Natural killer cell (primary cell): ENCODE measurements at regions not wholly inside any gene's neighbourhood (a gene's known extent, or its start where the extent isn't known, plus 50 kb on each side); places are given as distances from the start of the nearest gene placed in this dataset.

Experiments used
- ATAC-seq, 3 donors: fragments of 150-1000 bp in 2 of 3; fragments of 200-7000 bp in 1 of 3; cut with Tn5 transposase; 1 replicate in 1 of 3; 2 replicates in 2 of 3; pipeline ENCODE4 v1.10.0; 2021; ENCODE audit warnings: mild to moderate bottlenecking in 2 of 3, moderate library complexity in 2 of 3
- DNase-seq, 2 donors: peaks; one replicate each; pipeline versions ENCODE4 v3.0.0 to v3.0.0-alpha.2; 2013 to 2021; ENCODE audit warnings: mixed read lengths in 1 of 2
- H3K27ac ChIP-seq: one replicate; pipeline ENCODE4 v1.5.1; 2013; ENCODE audit warnings: mild to moderate bottlenecking, low read length
- H3K27me3 ChIP-seq: one replicate; pipeline ENCODE4 v1.6.1; 2013; ENCODE audit warnings: low read length; ENCODE audit not compliant: control insufficient read depth, insufficient read depth
- H3K36me3 ChIP-seq: one replicate; pipeline ENCODE4 v1.6.1; 2013; ENCODE audit warnings: low read length; ENCODE audit not compliant: control insufficient read depth, insufficient read depth
- H3K4me1 ChIP-seq: one replicate; pipeline ENCODE4 v1.6.1; 2013; ENCODE audit warnings: low read length; ENCODE audit not compliant: control insufficient read depth, insufficient read depth
- H3K4me3 ChIP-seq: one replicate; pipeline ENCODE4 v1.5.1; 2013; ENCODE audit warnings: low read length
- H3K9me3 ChIP-seq: one replicate; pipeline ENCODE4 v1.6.1; 2013; ENCODE audit warnings: low read length; ENCODE audit not compliant: control insufficient read depth, insufficient read depth
- H3K27ac Mint-ChIP-seq, 2 donors: one replicate each; pipeline ENCODE4 v1.8.0; 2022; ENCODE audit warnings: mild to moderate bottlenecking in 2 of 2, mixed read lengths in 2 of 2, moderate library complexity in 1 of 2
- H3K27me3 Mint-ChIP-seq, 2 donors: one replicate each; pipeline ENCODE4 v1.8.0; 2022; ENCODE audit warnings: low read depth in 2 of 2, mixed read lengths in 2 of 2
- H3K36me3 Mint-ChIP-seq: one replicate; pipeline ENCODE4 v1.8.0; 2022; ENCODE audit warnings: mixed read lengths
- H3K4me1 Mint-ChIP-seq, 2 donors: one replicate each; pipeline ENCODE4 v1.8.0; 2022; ENCODE audit warnings: mixed read lengths in 2 of 2
- H3K4me3 Mint-ChIP-seq: one replicate; pipeline ENCODE4 v1.8.0; 2022; ENCODE audit warnings: mild to moderate bottlenecking, moderate library complexity, mixed read lengths
- H3K9me3 Mint-ChIP-seq, 2 donors: one replicate each; pipeline ENCODE4 v1.8.0; 2022; ENCODE audit warnings: mixed read lengths in 2 of 2
- WGBS: methylation state at CpG from one replicate; pipeline ENCODE4 v1.1.7; 2013; ENCODE audit warnings: missing lambda C conversion rate; ENCODE audit not compliant: insufficient coverage; 5-methylcytosine and 5-hydroxymethylcytosine counted together
- intact Hi-C: fragments of 100-400 bp; cut with micrococcal nuclease; formaldehyde crosslinking; loops from one replicate; pipeline ENCODE4 v1.14.2; 2022
- TF ChIP-seq, protein P1 (sequence below): fragments of 200-600 bp; IDR thresholded peaks from one replicate; pipeline ENCODE4 v1.8.0; 2022; ENCODE audit warnings: antibody characterized with exemption

DNA sequence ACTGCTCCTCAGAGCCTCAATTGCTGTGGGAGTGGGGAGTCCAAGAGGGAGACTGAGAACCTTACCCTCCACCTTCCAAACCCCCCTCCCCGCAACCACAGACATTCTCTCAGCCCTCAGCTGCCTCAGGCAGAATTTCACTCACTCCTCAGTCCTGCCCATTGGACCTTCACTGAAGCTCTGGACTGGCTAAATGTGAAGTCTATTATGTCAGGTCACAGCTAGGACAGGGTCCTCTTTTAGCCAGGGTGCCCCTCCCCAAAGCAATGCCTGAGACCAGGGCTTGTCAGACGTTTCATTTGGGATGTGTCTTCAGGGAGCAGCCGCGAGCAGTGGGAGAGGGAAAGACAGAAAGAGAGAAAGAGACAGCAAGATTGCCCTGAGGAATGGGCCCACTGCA, 199.3 kb upstream of the CCDC68 start:
- Histone ChIP-seq H3K4me3 (no peak overlapping the region), H3K9me3 (no peaks in the 10 kb centered on the region), H3K27me3 (no peaks in the 10 kb centered on the region), H3K36me3 (no peaks in the 10 kb centered on the region), H3K4me1 (no peaks in the 10 kb centered on the region), H3K27ac (no peak overlapping the region)
- no peak for ATAC-seq
- no peak overlapping the region for H3K27ac Mint-ChIP-seq
- H3K9me3 Mint-ChIP-seq, result no peaks in the 10 kb centered on the region
- 86% methylated on average over 4 of the region's 4 CpGs for WGBS
- no peak for DNase-seq
- H3K27me3 Mint-ChIP-seq, result no peaks in the 10 kb centered on the region
- H3K4me3 Mint-ChIP-seq, result no peak overlapping the region
- no peaks in the 10 kb centered on the region for H3K4me1 Mint-ChIP-seq
- no peaks in the 10 kb centered on the region for H3K36me3 Mint-ChIP-seq
- intact Hi-C loops, result no loop called here
- TF ChIP-seq, protein P1, sequence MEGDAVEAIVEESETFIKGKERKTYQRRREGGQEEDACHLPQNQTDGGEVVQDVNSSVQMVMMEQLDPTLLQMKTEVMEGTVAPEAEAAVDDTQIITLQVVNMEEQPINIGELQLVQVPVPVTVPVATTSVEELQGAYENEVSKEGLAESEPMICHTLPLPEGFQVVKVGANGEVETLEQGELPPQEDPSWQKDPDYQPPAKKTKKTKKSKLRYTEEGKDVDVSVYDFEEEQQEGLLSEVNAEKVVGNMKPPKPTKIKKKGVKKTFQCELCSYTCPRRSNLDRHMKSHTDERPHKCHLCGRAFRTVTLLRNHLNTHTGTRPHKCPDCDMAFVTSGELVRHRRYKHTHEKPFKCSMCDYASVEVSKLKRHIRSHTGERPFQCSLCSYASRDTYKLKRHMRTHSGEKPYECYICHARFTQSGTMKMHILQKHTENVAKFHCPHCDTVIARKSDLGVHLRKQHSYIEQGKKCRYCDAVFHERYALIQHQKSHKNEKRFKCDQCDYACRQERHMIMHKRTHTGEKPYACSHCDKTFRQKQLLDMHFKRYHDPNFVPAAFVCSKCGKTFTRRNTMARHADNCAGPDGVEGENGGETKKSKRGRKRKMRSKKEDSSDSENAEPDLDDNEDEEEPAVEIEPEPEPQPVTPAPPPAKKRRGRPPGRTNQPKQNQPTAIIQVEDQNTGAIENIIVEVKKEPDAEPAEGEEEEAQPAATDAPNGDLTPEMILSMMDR, result no peak

DNA sequence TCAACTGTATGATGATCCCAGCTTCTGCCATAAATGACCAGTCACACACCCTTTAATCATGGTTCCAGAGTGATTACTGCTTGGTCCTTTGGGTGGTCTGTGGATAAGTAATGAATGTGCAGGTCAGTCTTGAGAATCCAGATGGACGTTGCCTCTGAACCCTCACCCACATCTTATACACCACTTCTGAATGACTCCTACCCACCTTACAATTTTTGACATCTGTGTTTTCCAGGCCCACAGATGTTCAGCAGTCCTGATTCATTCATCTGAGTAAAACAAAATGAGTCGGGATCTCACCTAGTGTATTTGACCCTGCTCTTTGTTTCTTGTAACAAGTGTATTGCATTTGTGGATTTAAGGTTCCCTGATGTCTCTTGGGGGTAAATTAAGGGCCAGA, 194.1 kb upstream of the CCDC68 start:
- 88% methylated on average over 2 of the region's 2 CpGs for WGBS
- no peak for DNase-seq
- H3K36me3 Mint-ChIP-seq, result no peaks in the 10 kb centered on the region
- intact Hi-C loops, result no loop called here
- Histone ChIP-seq H3K36me3 (no peaks in the 10 kb centered on the region), H3K9me3 (no peaks in the 10 kb centered on the region), H3K4me1 (no peaks in the 10 kb centered on the region), H3K27ac (no peak overlapping the region), H3K4me3 (no peak overlapping the region), H3K27me3 (no peaks in the 10 kb centered on the region)
- peaks cover 0 to 6% of the 10 kb centered on the region in 2 donors for H3K27me3 Mint-ChIP-seq
- no peaks in the 10 kb centered on the region for H3K4me1 Mint-ChIP-seq
- no peak overlapping the region for H3K27ac Mint-ChIP-seq
- H3K4me3 Mint-ChIP-seq, result no peak overlapping the region
- TF ChIP-seq, protein P1, result no peak
- ATAC-seq, result no peak
- peaks cover 0 to 4% of the 10 kb centered on the region in 2 donors for H3K9me3 Mint-ChIP-seq

DNA sequence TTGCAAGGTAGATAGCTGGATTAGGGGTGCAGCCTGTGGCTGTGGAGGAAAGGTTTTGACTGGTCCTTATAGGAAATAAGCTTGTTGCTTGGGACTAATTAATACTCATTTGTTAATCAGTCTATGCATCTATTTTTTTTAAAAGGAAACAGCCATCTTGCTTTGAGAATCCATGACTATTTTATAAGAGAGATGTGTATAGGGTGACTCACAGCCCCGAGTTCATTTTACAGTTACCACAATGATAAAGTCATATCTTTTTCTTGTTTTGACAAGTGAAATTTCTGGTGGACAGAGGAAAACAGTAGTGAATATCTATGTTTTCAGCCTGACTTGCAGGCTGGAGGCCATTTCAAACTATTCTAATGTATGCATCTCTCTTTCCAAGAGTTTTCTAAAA, 193.5 kb upstream of the CCDC68 start:
- Mint-ChIP-seq H3K36me3 (no peaks in the 10 kb centered on the region), H3K27me3 (peaks cover 0 to 6% of the 10 kb centered on the region in 2 donors), H3K27ac (no peak overlapping the region), H3K9me3 (peaks cover 0 to 4% of the 10 kb centered on the region in 2 donors), H3K4me1 (no peaks in the 10 kb centered on the region), H3K4me3 (no peak overlapping the region)
- H3K36me3 ChIP-seq, result no peaks in the 10 kb centered on the region
- no peak for DNase-seq
- TF ChIP-seq, protein P1, result no peak
- no peak for ATAC-seq
- H3K4me3 ChIP-seq, result no peak overlapping the region
- intact Hi-C loops, result no loop called here
- no peaks in the 10 kb centered on the region for H3K27me3 ChIP-seq
- H3K4me1 ChIP-seq, result no peaks in the 10 kb centered on the region
- no peaks in the 10 kb centered on the region for H3K9me3 ChIP-seq
- no peak overlapping the region for H3K27ac ChIP-seq
- no CpG with 5 or more reads among the region's 1 CpG for WGBS

DNA sequence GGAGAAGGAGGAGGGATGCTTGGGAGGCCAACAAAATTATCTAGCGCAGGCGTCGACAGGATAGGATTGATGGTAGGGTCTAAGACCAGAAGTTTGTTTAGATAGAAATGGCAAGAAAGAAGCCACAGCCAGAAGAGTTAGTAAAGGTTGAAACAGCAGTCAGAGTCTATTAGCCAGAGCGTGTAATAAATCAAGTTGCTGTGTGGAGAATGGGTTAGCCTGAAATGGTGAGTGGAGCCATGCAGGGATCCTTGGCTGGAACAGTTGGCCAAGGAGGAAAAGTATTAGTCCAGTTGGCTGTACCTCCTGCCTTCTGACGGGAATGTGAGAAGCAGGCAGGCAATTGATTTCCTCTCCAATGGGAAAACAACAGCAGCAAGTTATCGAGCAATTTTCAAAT, 190.7 kb upstream of the CCDC68 start:
- Histone ChIP-seq H3K36me3 (no peaks in the 10 kb centered on the region), H3K27me3 (no peaks in the 10 kb centered on the region), H3K4me1 (no peaks in the 10 kb centered on the region), H3K4me3 (no peak overlapping the region), H3K9me3 (no peaks in the 10 kb centered on the region), H3K27ac (no peak overlapping the region)
- Mint-ChIP-seq H3K36me3 (no peaks in the 10 kb centered on the region), H3K9me3 (peaks cover 0 to 6% of the 10 kb centered on the region in 2 donors), H3K4me3 (no peak overlapping the region), H3K27ac (no peak overlapping the region), H3K27me3 (peaks cover 0 to 6% of the 10 kb centered on the region in 2 donors), H3K4me1 (no peaks in the 10 kb centered on the region)
- TF ChIP-seq, protein P1, result no peak
- whole genome bisulfite sequencing, result 89% methylated on average over 6 of the region's 6 CpGs
- intact Hi-C loops, result no loop called here
- ATAC-seq (no peak), DNase-seq (no peak)
